Activated CD8-positive, alpha-beta memory T cell treated with anti-CD3 and anti-CD28 coated beads for 24 hours (primary cell): ENCODE measurements at regions not wholly inside any gene's neighbourhood (a gene's known extent, or its start where the extent isn't known, plus 50 kb on each side); places are given as distances from the start of the nearest gene placed in this dataset.
"Not testable (repeated sequence)": the region's sequence is repeated elsewhere in the genome, so short reads cannot be mapped to it uniquely, and the experiment has no call there.

ENCODE experiments used
- DNase-seq: peaks from one replicate; pipeline ENCODE4 v3.0.0-alpha.2; 2020

DNA sequence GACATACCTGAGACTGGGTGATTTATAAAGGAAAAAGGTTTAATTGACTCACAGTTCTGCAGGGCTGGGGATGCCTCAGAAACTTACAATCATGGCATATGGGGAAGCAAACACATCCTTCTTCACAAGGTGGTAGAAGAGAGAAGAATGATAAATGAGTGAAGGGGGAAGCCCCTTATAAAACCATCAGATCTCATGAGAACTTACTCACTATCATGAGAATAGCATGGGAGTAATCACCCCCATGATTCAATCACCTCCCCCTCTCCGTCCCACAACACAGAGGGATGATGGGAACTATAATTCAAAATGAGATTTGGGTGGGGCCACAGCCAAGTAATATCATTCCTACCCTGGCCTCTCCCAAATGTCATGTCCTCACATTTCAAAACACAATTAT lies 1206.0 kb upstream of the CELF4 start:
- DNase-seq = not testable (repeated sequence)

DNA sequence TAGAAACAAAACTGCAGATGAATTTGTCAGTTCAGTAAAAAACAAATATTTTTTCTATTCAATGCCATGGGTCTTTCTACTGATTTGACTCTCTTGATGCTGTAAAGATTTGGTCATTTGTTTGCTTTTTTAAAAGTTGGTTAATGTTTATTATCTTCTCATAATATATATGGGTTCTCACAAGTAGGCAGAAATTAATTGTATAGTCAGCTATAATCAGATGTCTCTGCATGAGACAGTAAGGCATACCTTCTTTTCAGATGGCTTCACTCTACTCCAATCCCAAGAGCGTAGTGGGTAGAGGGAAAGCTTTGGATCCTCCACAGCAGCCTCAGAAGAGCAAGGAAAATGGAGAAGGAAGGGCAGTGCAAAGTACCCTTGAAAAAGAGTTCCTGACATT lies 1202.9 kb upstream of the CELF4 start:
- DNase-seq = no peak

DNA sequence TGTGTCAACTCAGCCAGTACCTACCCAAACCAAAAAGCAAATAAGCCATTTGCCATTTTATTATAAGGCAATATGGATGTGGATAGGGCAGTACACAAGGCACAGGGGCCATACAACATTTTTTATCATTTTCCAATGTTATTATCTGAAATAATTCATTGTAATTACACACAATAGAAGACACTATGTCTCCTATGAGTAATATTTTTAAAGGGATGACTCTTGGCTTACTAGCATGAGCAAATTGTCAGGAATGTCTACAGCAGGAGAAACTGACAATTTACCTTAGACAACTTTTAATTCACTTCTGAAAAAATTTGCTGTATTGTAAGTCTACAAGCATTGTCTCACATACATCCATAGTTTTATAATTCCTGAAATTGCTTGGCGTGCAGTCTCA lies 1193.9 kb upstream of the CELF4 start:
- DNase-seq = no peak

DNA sequence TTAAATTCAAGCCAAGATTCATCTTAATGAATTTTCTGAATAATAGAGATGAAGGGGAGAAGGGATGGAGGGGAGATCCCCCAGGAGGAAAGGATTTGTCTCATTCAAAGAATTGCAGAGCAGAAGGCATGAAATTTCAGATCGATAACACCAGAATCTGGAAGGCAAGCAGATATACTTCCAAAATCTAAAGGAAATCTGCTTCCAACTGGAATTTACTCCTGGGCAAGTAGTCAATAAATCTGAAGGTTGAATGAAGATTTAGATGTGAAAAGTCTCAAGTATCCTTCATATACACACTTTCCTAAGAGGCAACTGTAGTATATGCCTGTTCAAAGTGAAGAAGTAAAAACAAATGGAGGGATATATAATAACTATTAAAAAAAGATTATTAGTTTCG lies 1190.8 kb upstream of the CELF4 start:
- DNase-seq = no peak

GRCh38 chr18:38752430-38752829 lies 1186.8 kb upstream of the CELF4 start:
- no peak for DNase-seq

GRCh38 chr18:38751898-38752297 lies 1186.3 kb upstream of the CELF4 start:
- DNase-seq = no peak

DNA sequence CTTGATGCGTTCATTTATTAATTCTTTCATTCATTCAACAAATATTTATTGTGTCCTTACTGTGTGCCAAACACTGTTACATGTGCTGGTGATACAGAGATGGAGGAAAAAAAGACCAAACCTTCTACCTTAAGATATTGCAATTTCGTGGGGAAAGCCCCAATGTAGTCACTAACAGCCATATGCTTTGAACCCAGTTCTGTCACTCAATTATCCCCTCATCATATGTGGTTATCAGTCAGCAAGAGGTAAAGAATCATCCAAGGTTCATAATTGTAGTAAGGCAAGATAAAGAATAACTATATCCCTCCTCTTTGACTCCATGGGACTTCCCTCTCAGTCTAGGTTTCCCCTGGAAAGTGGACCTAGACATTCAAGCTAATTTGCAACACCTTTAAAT lies 1185.6 kb upstream of the CELF4 start:
- DNase-seq = no peak

GRCh38 chr18:38750751-38751150 lies 1185.2 kb upstream of the CELF4 start:
- DNase-seq = no peak

- DNase-seq = no peak
Observed at GRCh38 chr18:38747153-38747552, 1181.6 kb upstream of the CELF4 start.

DNA sequence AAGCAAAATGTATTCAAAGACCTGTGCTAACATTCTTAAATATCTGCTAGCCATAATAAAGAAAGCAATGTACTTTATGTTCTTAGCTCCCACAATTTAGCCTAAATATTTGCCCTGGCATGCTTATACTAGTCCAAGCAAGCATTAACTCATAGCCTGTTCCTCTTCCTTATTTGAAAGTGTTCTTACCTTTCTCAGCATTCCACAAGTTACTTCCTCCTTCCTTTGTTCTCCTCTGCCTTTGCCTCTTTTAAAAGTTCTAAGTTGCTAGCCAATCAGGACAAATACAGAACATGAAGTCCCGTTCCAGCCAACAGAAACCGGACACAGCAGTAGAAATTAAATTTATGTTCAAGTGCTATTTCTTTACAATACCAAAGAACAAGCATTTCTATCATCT lies 1154.6 kb upstream of the CELF4 start:
- not testable (repeated sequence) for DNase-seq

- no peak for DNase-seq
Observed at GRCh38 chr18:38718365-38718901, 1152.8 kb upstream of the CELF4 start.

GRCh38 chr18:38709122-38709521 lies 1143.5 kb upstream of the CELF4 start:
- no peak for DNase-seq

- DNase-seq = no peak
Observed at GRCh38 chr18:38706373-38706772, 1140.8 kb upstream of the CELF4 start.

DNA sequence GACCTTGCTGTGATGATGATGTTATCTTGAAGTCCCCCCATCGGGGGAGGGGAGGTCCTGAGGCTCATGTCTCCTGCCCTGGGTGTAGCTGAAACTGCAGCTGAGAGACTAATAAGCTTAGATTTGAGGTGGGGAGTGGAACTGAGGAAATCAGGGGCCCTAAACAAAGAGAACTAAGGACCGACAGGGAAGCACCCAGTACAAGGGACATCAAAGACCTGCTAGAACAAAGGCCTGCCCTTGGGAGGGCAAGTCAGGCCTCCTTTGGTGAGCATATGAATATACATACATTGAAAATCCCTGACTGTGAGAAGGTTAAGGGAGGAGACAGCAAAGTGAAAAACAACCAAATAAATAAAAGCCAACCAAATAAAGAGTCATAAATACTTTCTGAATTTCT lies 1132.5 kb upstream of the CELF4 start:
- DNase-seq = no peak

- DNase-seq = no peak
Observed at GRCh38 chr18:38695559-38696280, 1130.1 kb upstream of the CELF4 start.

- DNase-seq = no peak
Observed at GRCh38 chr18:38693104-38693503, 1127.5 kb upstream of the CELF4 start.

- no peak for DNase-seq
Observed at GRCh38 chr18:38690626-38691025, 1125.0 kb upstream of the CELF4 start.

DNA sequence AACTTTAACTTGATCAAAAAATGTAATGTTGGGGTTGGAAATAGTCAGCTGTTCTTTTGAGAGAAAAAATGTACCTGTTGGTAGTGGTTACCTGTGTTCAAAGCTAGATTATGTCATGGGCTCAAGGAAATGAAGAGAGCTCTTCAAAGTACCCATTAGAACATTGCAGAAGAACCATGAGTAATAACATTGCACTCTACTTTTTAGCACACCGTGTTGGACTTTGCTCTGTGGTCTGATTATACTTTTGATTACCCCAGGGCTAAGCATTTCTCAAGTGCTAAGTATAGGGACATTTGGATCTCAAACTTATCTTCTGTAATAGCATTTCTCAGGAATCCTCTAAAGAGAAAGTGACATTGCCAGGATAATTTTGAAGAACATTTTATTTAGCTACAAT lies 1122.8 kb upstream of the CELF4 start:
- DNase-seq = no peak

DNA sequence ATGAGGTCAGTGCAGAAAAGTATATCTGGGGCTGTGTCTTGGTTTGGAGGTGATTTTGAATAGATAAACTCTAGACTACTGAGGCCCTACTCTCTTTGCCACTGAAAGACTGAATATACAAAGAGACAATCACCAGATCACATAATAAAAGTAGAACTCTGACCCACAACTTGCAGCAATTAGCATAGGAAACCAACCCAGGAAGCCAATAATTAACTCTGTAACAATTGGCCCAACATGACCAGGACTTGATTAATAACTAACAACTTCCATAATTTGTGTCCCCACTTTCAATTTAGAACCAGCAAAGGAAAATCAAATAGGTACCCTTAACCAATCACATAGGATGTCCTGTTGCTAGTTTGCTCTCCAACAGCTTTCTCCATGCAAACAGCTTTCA lies 1104.9 kb upstream of the CELF4 start:
- no peak for DNase-seq

GRCh38 chr18:38664929-38665328 lies 1099.3 kb upstream of the CELF4 start:
- DNase-seq = no peak

DNA sequence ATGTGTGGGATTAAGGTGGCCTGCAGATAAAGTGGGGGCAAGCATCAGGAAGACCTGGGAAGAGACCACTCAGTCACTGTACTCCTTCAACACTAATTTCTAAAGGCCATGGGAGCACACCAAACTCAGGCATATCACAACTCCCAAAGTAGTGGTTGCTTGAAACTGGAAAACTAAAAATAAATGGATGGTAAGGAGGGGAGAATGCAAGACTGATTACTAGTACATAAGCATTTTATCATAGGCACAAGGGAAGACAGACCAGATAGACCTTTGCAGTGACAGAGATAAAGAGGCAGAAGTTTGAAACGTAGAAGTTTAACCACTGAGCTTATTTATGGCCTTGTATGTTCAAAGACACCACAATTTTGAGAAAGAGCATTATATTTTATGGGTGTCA lies 1098.1 kb upstream of the CELF4 start:
- DNase-seq = no peak

DNA sequence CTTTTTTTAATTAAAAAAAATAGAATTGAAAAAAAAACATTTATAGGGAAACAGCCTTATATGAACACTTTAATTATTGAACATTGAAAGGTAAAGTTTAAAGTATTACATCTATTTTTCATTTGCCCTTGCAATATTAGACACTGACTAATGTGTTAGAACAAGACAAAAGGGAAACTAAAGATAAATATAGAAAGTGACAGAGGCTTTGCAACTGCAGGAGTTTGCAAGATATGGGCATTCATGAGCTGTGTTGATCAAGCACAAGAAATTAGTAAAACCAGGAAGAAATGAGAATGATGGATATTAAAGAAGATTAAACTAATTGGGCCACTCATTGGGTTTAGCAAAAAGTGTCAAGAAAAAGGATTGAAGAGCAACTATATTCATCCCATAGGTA lies 1097.7 kb upstream of the CELF4 start:
- no peak for DNase-seq

GRCh38 chr18:38654946-38655345 lies 1089.3 kb upstream of the CELF4 start:
- DNase-seq = no peak

GRCh38 chr18:38651736-38652135 lies 1086.1 kb upstream of the CELF4 start:
- no peak for DNase-seq

DNA sequence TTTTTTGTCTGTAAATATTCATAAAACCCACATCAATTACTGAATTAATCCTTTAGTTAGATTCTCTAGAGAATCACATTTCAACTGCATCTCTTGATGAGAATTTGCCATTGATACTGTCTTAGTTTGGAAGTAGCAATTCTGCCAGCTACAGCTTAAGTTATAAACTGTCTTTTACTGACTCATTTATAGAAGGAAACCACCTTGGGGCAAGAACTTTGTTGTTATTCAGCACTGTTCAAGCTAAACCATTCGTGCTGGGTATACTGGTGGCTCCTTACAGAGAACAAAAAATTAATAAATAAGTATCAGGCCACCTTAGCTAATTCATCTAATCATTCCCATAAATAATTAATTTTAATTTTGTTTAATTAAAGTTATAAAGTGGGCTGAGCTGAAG lies 1082.6 kb upstream of the CELF4 start:
- no peak for DNase-seq
